HepG2 (cell line): ENCODE measurements at regions not wholly inside any gene's neighbourhood (a gene's known extent, or its start where the extent isn't known, plus 50 kb on each side); places are given as distances from the start of the nearest gene placed in this dataset.

Experiments
- ATF7-NPFF ChIP-seq: sonication (generic); formaldehyde crosslinking; IDR thresholded peaks from 2 replicates; pipeline ENCODE4 v1.8.1; 2023; ENCODE audit warnings: mild to moderate bottlenecking, low read depth, missing genetic modification reagents, moderate library complexity
- ATM ChIP-seq: fragments of 450-650 bp; IDR thresholded peaks from 2 replicates; pipeline ENCODE4 v1.7.1; 2017; ENCODE audit warnings: mild to moderate bottlenecking, borderline replicate concordance
- ERF ChIP-seq: IDR thresholded peaks from 2 replicates; pipeline ENCODE4 v1.6.1; 2018; ENCODE audit warnings: missing biosample characterization, missing genetic modification reagents
- FOXO1 ChIP-seq: sonication (generic); formaldehyde crosslinking; IDR thresholded peaks from 2 replicates; pipeline ENCODE4 v1.4.0; 2020; ENCODE audit warnings: missing genetic modification reagents
- FOXO4 ChIP-seq: sonication (generic); formaldehyde crosslinking; conservative IDR thresholded peaks from 2 replicates; pipeline ENCODE4 v1.8.1; 2023; ENCODE audit warnings: missing genetic modification reagents
- FOXP1 ChIP-seq, 2 experiments: fragments of 450-650 bp in 1 of 2; IDR thresholded peaks; 2 replicates each; pipeline ENCODE4 v1.6.1; 2017 to 2018; ENCODE audit warnings: antibody characterized with exemption in 1 of 2
- HOXA7 ChIP-seq: sonication (generic); formaldehyde crosslinking; IDR thresholded peaks from 2 replicates; pipeline ENCODE4 v1.8.1; 2022; ENCODE audit warnings: mild to moderate bottlenecking, missing genetic modification reagents, moderate library complexity
- JUNB ChIP-seq: sonication (generic); formaldehyde crosslinking; IDR thresholded peaks from 2 replicates; pipeline ENCODE4 v1.8.0; 2022; ENCODE audit warnings: missing genetic modification reagents, mild to moderate bottlenecking, borderline replicate concordance
- KAT8 ChIP-seq: IDR thresholded peaks from 2 replicates; pipeline ENCODE4 v1.6.1; 2016; ENCODE audit warnings: missing genetic modification reagents, missing compliant biosample characterization
- NR2C2 ChIP-seq: sonication (generic); formaldehyde crosslinking; IDR thresholded peaks from 2 replicates; pipeline ENCODE4 v1.4.0; 2020; ENCODE audit warnings: missing genetic modification reagents, mild to moderate bottlenecking, moderate library complexity, borderline replicate concordance
- PHF8 ChIP-seq: sonication (generic); formaldehyde crosslinking; IDR thresholded peaks from 2 replicates; pipeline ENCODE4 v1.5.0; 2020; ENCODE audit warnings: missing genetic modification reagents
- POLR2A ChIP-seq, 2 experiments: IDR thresholded peaks; 2 replicates each; pipeline ENCODE4 v1.6.1; 2011; ENCODE audit warnings: low read depth in 2 of 2, low read length in 2 of 2, mild to moderate bottlenecking in 1 of 2, moderate library complexity in 1 of 2; ENCODE audit not compliant: insufficient read depth in 1 of 2
- POLR2AphosphoS5 ChIP-seq: IDR thresholded peaks from 2 replicates; pipeline ENCODE4 v1.6.1; 2012; ENCODE audit warnings: low read depth, low read length
- RBFOX2 ChIP-seq: fragments of 200-400 bp; formaldehyde crosslinking; IDR thresholded peaks from 2 replicates; pipeline ENCODE4 v1.6.1; 2017; ENCODE audit warnings: low read depth, mild to moderate bottlenecking, low read length
- SIN3A ChIP-seq: IDR thresholded peaks from 2 replicates; pipeline ENCODE4 v1.6.1; 2011; ENCODE audit warnings: low read depth, mild to moderate bottlenecking, control low read depth, low read length, borderline replicate concordance
- SNAPC5 ChIP-seq: sonication (generic); formaldehyde crosslinking; IDR thresholded peaks from 2 replicates; pipeline ENCODE4 v1.8.1; 2023; ENCODE audit warnings: mild to moderate bottlenecking, missing genetic modification reagents, borderline replicate concordance
- STAT5B ChIP-seq: sonication (generic); formaldehyde crosslinking; IDR thresholded peaks from 2 replicates; pipeline ENCODE4 v1.4.0; 2020; ENCODE audit warnings: missing genetic modification reagents
- TAF1 ChIP-seq: sonication (generic); formaldehyde crosslinking; IDR thresholded peaks from 2 replicates; pipeline ENCODE4 v1.4.0; 2020; ENCODE audit warnings: missing genetic modification reagents
- YEATS2 ChIP-seq: sonication (generic); formaldehyde crosslinking; IDR thresholded peaks from 2 replicates; pipeline ENCODE4 v1.4.0; 2020; ENCODE audit warnings: missing genetic modification reagents, borderline replicate concordance
- ZBTB33 ChIP-seq: sonication (generic); formaldehyde crosslinking; IDR thresholded peaks from 2 replicates; pipeline ENCODE4 v1.4.0; 2020; ENCODE audit warnings: missing genetic modification reagents
- ZBTB38 ChIP-seq: sonication (generic); formaldehyde crosslinking; IDR thresholded peaks from 2 replicates; pipeline ENCODE4 v1.5.1; 2020; ENCODE audit warnings: mild to moderate bottlenecking, missing genetic modification reagents
- ZFX ChIP-seq: sonication (generic); formaldehyde crosslinking; IDR thresholded peaks from 2 replicates; pipeline ENCODE4 v1.4.0; 2020; ENCODE audit warnings: mild to moderate bottlenecking, low read depth, missing genetic modification reagents, moderate library complexity
- ZNF17 ChIP-seq: sonication (generic); formaldehyde crosslinking; IDR thresholded peaks from 2 replicates; pipeline ENCODE4 v1.5.0; 2020; ENCODE audit warnings: mild to moderate bottlenecking, missing genetic modification reagents
- ZNF512 ChIP-seq: sonication (generic); formaldehyde crosslinking; IDR thresholded peaks from 2 replicates; pipeline ENCODE4 v1.4.0; 2020; ENCODE audit warnings: mild to moderate bottlenecking, missing genetic modification reagents
- ZNF644 ChIP-seq: IDR thresholded peaks from 2 replicates; pipeline ENCODE4 v1.6.1; 2016; ENCODE audit warnings: low read depth
- ZNF782 ChIP-seq: sonication (generic); formaldehyde crosslinking; IDR thresholded peaks from 2 replicates; pipeline ENCODE4 v1.4.0; 2020; ENCODE audit warnings: missing genetic modification reagents, mild to moderate bottlenecking, borderline replicate concordance

GRCh38 chr9:63859475-63860215, 1425.4 kb downstream of the FOXD4L5 start (continued):
- TF ChIP-seq PHF8, result peak; percentile 33; the same call in 1 of the 2 replicates
- TF ChIP-seq ZNF17 (CRISPR knock-in tag), result no peak
- no peak for TF ChIP-seq SIN3A
- TF ChIP-seq ZNF644 (CRISPR knock-in tag), result no peak
- no peak for TF ChIP-seq FOXO1 (CRISPR knock-in tag)
- TF ChIP-seq ZNF512 (CRISPR knock-in tag), result no peak
- no peak for TF ChIP-seq FOXO4 (CRISPR knock-in tag)
- peak; percentile 69; the same call in 1 of the 2 replicates for TF ChIP-seq ZBTB33
- TF ChIP-seq NR2C2, result 0 out of 2 replicates have a peak, but pooled peaks have one; percentile 14
- peak; percentile 40; the same call in 1 of the 2 replicates for TF ChIP-seq POLR2AphosphoS5
- no peak for TF ChIP-seq ATM
- TF ChIP-seq ZNF782 (CRISPR knock-in tag), result no peak
- TF ChIP-seq YEATS2 (CRISPR knock-in tag), result peak; percentile 39; the same call in 1 of the 2 replicates
- TF ChIP-seq FOXP1 (IDR thresholded peaks at IDR 0.05), result no peak
- TF ChIP-seq FOXP1 (CRISPR knock-in tag; IDR thresholded peaks at IDR 0.05), result no peak
- peak; percentile 55; the same call in 1 of the 2 replicates for TF ChIP-seq KAT8 (CRISPR knock-in tag)
- TF ChIP-seq JUNB (CRISPR knock-in tag), result no peak
- no peak for TF ChIP-seq STAT5B
- peak; percentile 24; the same call in 1 of the 2 replicates for TF ChIP-seq ZFX (CRISPR knock-in tag)
- TF ChIP-seq RBFOX2, result peak; percentile 20; the same call in 1 of the 2 replicates
- TF ChIP-seq ATF7-NPFF, result no peak
- TF ChIP-seq POLR2A (IDR thresholded peaks at IDR 0.05; ENCODE audit: insufficient read depth in 1 of 2, low read depth in 2 of 2, low read length in 2 of 2), result peak; percentile 40 to 55; a peak in 1 of 4 replicates
- TF ChIP-seq ZBTB38 (CRISPR knock-in tag), result peak; percentile 34; the same call in 1 of the 2 replicates
- TF ChIP-seq ERF (CRISPR knock-in tag), result no peak
- no peak for TF ChIP-seq SNAPC5
- peak; percentile 50 for TF ChIP-seq TAF1
- no peak for TF ChIP-seq HOXA7 (CRISPR knock-in tag)
